Activated T-helper 1 cell treated with anti-CD3 and anti-CD28 coated beads, Interleukin-12 subunit alpha, Interleukin-12 subunit beta, Interleukin-2, Interleukin-4 antibody, amounts not matched to agents 30 ng/mL and 10 ng/mL and 1 ng/mL, durations not matched to agents 14 hours and 24 hours and 36 hours (primary cell): ENCODE measurements at regions not wholly inside any gene's neighbourhood (a gene's known extent, or its start where the extent isn't known, plus 50 kb on each side); places are given as distances from the start of the nearest gene placed in this dataset.
A peak's percentile ranks its signal among the peaks of the same experiment; 100 is the strongest.

ENCODE experiments used
- DNase-seq: peaks from one replicate; pipeline ENCODE4 v3.0.0; 2021; ENCODE audit warnings: low spot score
- H3K27ac Mint-ChIP-seq: one replicate; pipeline ENCODE4 v1.8.0; 2021; ENCODE audit warnings: mild to moderate bottlenecking, mixed read lengths
- H3K27me3 Mint-ChIP-seq: one replicate; pipeline ENCODE4 v1.8.0; 2022; ENCODE audit warnings: mild to moderate bottlenecking, moderate library complexity, mixed read lengths; ENCODE audit not compliant: insufficient read depth
- H3K36me3 Mint-ChIP-seq: one replicate; pipeline ENCODE4 v1.8.0; 2021; ENCODE audit warnings: low read depth, mixed read lengths
- H3K4me1 Mint-ChIP-seq: one replicate; pipeline ENCODE4 v1.8.0; 2021; ENCODE audit warnings: low read depth, mixed read lengths
- H3K4me3 Mint-ChIP-seq: one replicate; pipeline ENCODE4 v1.8.0; 2021; ENCODE audit warnings: mild to moderate bottlenecking, moderate library complexity, mixed read lengths
- H3K9me3 Mint-ChIP-seq: one replicate; pipeline ENCODE4 v1.8.0; 2021; ENCODE audit warnings: mixed read lengths
- intact Hi-C: fragments of 100-400 bp; cut with micrococcal nuclease; formaldehyde crosslinking; loops from one replicate; pipeline ENCODE4 v1.15.1; 2024

DNA sequence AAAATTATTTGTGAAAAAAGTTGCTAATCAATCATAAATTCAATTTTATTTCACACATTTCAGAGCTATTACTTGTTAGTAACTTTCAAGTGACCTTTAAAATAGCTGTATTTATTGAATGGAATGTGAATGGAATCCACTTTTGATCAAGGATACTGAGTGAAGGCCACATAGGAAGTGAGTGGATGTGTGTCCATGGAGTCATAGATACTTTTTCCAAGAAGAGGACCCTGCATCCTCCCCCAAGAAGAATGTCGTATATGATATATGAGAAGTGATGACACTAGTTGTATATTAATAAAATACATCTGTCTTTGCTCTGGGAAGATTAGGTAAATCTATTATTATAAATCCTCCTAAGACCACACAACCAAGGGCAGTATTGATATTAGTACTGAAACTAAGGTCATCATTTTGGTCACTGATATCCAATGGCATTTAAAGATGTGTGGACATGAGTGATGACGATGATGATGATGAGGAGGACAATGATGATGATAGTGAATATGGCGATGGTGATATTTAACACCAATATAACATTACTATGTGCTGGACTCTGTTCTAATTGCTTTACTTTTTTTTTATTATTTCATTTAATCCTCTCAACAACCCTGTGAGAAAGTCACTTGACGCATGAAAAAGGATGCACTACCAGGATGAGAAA, 493.0 kb upstream of the NR2F2 start:
- intact Hi-C loops, result loop anchor here (2.0 to 10.0 kb wide), 2 partner anchors 27 to 553 kb away; no protein-coding TSS in a partner anchor
- peaks cover 34% of the 10 kb centered on the region for H3K4me1 Mint-ChIP-seq

DNA sequence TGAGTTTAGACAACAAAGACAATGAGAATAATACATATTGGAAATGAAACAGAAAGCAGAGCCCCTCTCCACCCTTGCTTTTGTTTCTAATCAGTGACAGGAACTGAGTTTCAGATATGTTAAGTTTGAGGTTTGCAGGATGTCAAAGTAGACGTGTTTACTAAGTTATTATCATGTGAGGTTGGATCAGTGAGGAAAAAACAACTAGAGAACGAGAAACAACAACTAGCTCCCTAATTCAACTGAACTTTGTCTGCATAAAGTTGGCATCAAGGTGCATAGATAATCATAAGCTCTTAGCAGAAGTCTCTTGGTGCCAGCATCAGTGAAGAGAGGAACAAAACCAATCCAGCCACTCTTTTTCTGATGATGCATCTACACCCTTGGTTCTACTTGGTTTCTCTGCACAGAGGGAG, 491.1 kb upstream of the NR2F2 start:
- peaks cover 5% of the 10 kb centered on the region for H3K27me3 Mint-ChIP-seq
- H3K9me3 Mint-ChIP-seq, result no peaks in the 10 kb centered on the region
- intact Hi-C loops, result loop anchor here (2.0 to 10.0 kb wide), 2 partner anchors 25 to 555 kb away; no protein-coding TSS in a partner anchor
- DNase-seq, result peak; percentile 25
- H3K4me1 Mint-ChIP-seq, result peaks cover 46% of the 10 kb centered on the region
- peaks cover 5% of the 10 kb centered on the region for H3K36me3 Mint-ChIP-seq
- H3K27ac Mint-ChIP-seq, result peak overlapping the region; percentile 64
- peak overlapping the region; percentile 38 for H3K4me3 Mint-ChIP-seq

More for the DNA sequence above, 493.0 kb upstream of the NR2F2 start:
- Mint-ChIP-seq H3K27me3 (peaks cover 14% of the 10 kb centered on the region), H3K4me3 (no peak overlapping the region), H3K9me3 (no peaks in the 10 kb centered on the region), H3K36me3 (peaks cover 3% of the 10 kb centered on the region), H3K27ac (no peak overlapping the region)
- no peak for DNase-seq

DNA sequence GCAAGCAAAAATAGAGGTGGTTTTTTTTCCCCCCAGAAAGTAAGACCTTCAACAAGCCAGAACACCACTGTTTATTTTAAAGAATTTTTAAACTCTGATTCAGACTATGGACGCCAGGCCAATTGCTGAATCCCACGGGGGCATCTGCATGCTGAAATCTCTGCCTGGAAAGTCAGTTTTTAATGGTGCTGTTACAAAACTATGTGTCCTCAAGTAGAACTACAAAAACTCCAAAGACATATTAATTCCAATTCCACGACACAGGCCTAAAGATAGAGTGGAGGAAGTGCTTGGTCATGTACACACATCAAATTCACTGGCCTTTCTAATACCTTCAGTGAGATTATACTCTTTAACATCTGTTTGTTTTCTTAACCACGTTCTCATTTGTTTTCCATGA, 490.5 kb upstream of the NR2F2 start:
- Mint-ChIP-seq H3K27me3 (peaks cover 2% of the 10 kb centered on the region), H3K36me3 (peaks cover 5% of the 10 kb centered on the region), H3K27ac (peak overlapping the region; percentile 64), H3K4me1 (peaks cover 46% of the 10 kb centered on the region), H3K9me3 (no peaks in the 10 kb centered on the region), H3K4me3 (no peak overlapping the region)
- intact Hi-C loops, result no loop called here
- no peak for DNase-seq

DNA sequence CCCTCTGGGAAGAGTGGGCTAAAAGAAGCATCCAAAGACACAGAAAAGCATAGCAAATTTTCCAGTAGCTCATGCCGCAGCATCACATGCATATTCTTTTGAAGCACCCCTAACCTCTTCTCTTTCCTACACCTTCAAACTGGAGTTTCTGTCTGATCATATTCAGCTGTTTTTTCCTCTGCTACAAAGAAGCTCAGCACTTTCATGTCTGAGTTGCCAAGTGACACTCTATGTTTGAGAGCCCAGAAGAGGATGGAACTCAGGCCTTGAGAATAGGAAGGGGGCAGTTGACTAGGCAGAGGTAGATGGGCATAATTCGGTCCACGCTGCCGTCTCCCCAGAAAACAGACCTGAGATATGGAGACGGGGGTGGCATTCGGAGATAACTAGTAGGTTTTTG, 489.6 kb upstream of the NR2F2 start:
- Mint-ChIP-seq H3K27ac (peak overlapping the region; percentile 23), H3K4me3 (no peak overlapping the region), H3K36me3 (peaks cover 7% of the 10 kb centered on the region), H3K27me3 (no peaks in the 10 kb centered on the region), H3K9me3 (no peaks in the 10 kb centered on the region), H3K4me1 (peaks cover 51% of the 10 kb centered on the region)
- intact Hi-C loops, result no loop called here
- DNase-seq, result no peak

DNA sequence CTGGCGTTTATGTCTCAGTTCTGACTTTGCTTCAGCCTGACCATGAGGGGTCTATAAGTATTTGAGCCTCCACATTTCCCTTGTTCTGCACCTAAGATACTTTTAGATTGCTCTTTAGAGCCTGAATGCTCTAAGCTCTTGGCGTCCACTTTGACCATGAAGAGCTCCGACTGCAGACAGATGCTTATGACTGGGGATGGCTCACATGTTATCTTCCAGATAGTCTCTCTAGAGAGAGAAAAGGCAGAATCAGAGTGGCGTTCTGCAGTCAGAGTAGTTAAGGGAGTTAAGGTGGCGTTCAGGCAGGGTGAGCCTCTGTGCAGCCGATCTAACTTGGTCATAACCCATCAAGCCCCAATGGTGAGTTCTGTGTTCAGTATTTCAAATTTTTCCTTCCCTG, 487.9 kb upstream of the NR2F2 start:
- H3K9me3 Mint-ChIP-seq, result no peaks in the 10 kb centered on the region
- no peak overlapping the region for H3K4me3 Mint-ChIP-seq
- H3K27me3 Mint-ChIP-seq, result no peaks in the 10 kb centered on the region
- H3K36me3 Mint-ChIP-seq, result peaks cover 9% of the 10 kb centered on the region
- H3K4me1 Mint-ChIP-seq, result peaks cover 59% of the 10 kb centered on the region
- no peak for DNase-seq
- no peak overlapping the region for H3K27ac Mint-ChIP-seq
- intact Hi-C loops, result no loop called here

DNA sequence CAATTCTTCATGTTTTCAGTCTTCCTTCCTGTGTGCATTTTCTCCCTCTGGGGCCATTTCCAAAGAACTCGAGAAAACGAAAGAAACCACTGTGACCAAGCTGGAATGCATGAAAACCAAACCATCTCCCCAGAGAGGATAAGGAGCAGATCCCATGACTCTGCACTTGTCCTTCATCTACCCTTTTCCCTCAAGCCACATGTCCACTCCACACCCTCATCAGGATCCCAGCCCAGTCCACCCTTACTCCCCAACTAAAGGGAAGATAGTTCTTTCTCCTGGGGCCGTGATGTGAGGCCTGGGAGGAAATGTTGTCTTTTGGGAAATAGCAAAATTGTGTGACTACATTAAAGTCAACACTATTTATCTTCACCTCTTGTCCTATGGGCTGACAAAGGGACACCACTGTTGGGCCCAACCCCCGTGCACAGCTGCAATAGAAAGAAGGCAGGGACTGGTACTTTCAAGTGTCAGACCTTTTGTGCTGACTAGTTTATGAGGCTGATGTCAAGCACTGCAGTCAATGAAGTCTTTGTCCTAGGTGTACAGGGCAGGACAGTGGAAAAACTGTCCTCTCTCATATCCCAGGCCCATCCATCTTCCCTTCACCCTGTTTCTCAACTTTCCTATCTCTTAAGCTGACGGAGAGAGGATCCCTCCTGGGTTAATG, 487.1 kb upstream of the NR2F2 start:
- no peak for DNase-seq
- peaks cover 57% of the 10 kb centered on the region for H3K4me1 Mint-ChIP-seq
- H3K27ac Mint-ChIP-seq, result no peak overlapping the region
- H3K9me3 Mint-ChIP-seq, result no peaks in the 10 kb centered on the region
- H3K36me3 Mint-ChIP-seq, result peaks cover 9% of the 10 kb centered on the region
- H3K4me3 Mint-ChIP-seq, result no peak overlapping the region
- intact Hi-C loops, result no loop called here
- no peaks in the 10 kb centered on the region for H3K27me3 Mint-ChIP-seq

DNA sequence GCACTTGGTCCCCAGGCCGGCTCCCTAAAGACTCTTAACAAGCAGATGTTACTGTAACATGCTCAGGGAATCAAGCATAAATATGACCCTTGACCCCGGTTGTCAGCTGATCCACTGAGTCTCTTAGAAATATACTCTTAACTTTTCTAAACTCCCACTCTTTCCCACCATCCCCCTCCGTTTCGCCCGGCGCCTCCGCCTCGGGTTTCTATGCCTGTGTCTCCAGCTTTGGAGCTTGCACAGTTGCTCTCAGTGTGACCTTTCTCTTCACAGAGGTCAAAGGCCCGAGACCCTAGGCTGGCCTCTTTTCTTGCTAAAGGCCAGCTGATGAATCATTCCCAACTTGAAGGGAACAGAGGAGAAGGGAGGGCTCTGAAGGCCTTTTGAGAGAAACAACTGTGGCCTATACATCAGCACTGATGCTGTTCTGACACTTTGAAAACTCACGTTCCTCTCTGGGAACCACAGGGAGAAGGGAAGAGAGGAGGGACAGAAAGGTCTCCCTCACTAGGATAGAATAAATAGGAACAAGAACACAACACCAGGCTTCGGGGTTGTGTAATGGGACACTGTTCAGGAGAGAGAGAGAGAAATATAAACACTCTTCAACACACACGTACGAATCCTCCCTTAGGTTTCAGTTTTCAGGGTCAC, 484.5 kb upstream of the NR2F2 start:
- Mint-ChIP-seq H3K4me1 (peaks cover 31% of the 10 kb centered on the region), H3K27me3 (peaks cover 12% of the 10 kb centered on the region), H3K27ac (no peak overlapping the region)

DNA sequence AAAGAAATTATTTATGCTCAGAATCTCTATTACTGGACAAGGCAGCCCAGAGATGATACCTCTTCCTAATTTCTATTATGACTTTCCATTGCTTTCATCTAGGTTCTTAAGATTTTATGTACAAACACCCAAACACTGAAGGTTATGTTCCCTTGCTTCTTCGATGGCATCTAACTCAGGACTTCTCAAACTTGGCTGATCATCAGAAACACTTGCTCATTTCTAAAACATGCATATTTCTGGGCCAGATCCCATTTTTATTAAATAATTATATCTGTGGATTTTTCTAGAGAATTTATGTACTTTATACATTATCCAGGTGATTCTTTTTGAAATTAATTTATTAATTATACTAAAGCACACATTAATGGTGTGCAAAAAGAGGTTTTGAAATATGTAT, 482.4 kb upstream of the NR2F2 start:
- H3K9me3 Mint-ChIP-seq, result no peaks in the 10 kb centered on the region
- H3K27me3 Mint-ChIP-seq, result peaks cover 15% of the 10 kb centered on the region
- intact Hi-C loops, result no loop called here
- DNase-seq, result no peak
- peaks cover 5% of the 10 kb centered on the region for H3K36me3 Mint-ChIP-seq
- peaks cover 19% of the 10 kb centered on the region for H3K4me1 Mint-ChIP-seq
- H3K4me3 Mint-ChIP-seq, result no peak overlapping the region
- H3K27ac Mint-ChIP-seq, result no peak overlapping the region

More for the DNA sequence above, 484.5 kb upstream of the NR2F2 start:
- no peak for DNase-seq
- H3K36me3 Mint-ChIP-seq, result peaks cover 9% of the 10 kb centered on the region
- H3K4me3 Mint-ChIP-seq, result no peak overlapping the region
- H3K9me3 Mint-ChIP-seq, result no peaks in the 10 kb centered on the region
- intact Hi-C loops, result no loop called here

DNA sequence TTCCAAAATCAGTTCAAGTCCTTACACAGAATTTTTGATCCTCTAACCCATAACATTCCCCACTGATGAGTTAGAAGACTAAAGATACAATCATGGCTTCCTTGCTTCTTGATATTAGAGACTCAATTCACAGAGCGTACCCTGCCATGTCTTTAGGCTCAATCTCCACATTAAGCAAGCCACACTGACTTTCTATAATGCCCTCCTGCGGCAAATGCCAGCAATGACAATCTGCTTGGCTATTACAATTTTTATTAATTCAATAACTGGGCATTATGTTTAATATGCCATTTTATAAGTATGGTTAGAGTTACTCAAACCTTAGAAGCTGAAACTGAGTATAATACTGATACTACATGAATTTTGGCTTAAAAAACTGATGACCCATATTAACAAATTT, 479.7 kb upstream of the NR2F2 start:
- DNase-seq, result no peak
- H3K27me3 Mint-ChIP-seq, result peaks cover 26% of the 10 kb centered on the region
- H3K27ac Mint-ChIP-seq, result no peak overlapping the region
- H3K9me3 Mint-ChIP-seq, result no peaks in the 10 kb centered on the region
- peaks cover 9% of the 10 kb centered on the region for H3K4me1 Mint-ChIP-seq
- no peak overlapping the region for H3K4me3 Mint-ChIP-seq
- intact Hi-C loops, result no loop called here
- peaks cover 1% of the 10 kb centered on the region for H3K36me3 Mint-ChIP-seq

DNA sequence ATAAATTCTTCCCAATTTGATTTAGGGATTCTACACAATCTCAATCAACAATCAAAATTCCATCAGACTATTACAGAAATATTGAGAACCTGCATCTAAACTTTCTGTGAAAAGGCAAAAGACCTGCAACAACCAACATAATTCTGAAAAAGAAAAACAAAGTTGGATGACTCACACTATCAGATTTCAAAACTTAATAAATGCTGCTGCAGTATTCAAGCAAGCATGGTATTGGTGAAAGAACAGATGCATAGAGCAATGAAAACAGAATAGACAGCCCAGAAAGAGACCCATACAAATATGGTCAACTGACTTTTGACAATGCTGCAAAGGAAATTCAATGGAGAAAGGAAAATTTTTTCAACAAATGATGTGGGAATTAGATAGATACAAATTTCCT, 477.1 kb upstream of the NR2F2 start:
- Mint-ChIP-seq H3K27ac (no peak overlapping the region), H3K4me3 (no peak overlapping the region), H3K4me1 (no peaks in the 10 kb centered on the region), H3K36me3 (no peaks in the 10 kb centered on the region), H3K27me3 (peaks cover 42% of the 10 kb centered on the region), H3K9me3 (no peaks in the 10 kb centered on the region)
- intact Hi-C loops, result no loop called here
- DNase-seq, result no peak

DNA sequence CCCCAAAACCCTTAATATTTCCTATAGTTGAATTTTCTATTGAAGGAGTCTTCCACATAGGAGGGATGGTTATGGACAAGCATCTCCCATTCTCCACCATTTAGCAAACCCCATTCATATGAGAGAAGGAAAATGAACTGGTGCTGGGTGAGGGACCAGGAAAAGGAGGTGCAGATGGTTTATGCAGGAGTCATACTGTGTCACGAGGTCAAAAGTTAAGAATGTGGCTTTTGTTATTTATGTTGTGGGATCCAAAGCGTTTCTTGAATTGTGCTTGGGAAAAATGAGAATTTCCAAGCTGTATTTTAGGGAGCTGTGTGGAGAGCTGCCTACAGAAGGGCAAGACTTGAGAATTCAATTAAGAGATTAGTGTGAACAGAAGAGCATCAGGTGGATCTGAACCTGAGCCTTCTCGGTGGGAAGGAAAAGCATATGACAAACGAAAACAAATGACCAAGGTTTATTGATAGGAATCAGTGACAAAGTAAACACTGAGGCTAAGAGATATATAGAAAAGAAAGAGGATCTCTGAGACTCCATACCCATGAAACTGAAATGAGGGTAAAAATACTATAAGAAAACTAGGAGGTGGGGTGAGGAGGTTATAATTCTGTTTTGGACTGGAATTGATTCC, 473.3 kb upstream of the NR2F2 start:
- H3K9me3 Mint-ChIP-seq, result no peaks in the 10 kb centered on the region
- H3K27ac Mint-ChIP-seq, result no peak overlapping the region
- intact Hi-C loops, result no loop called here
- H3K4me3 Mint-ChIP-seq, result no peak overlapping the region
- no peak for DNase-seq
- H3K4me1 Mint-ChIP-seq, result no peaks in the 10 kb centered on the region
- no peaks in the 10 kb centered on the region for H3K36me3 Mint-ChIP-seq
- H3K27me3 Mint-ChIP-seq, result peaks cover 46% of the 10 kb centered on the region

DNA sequence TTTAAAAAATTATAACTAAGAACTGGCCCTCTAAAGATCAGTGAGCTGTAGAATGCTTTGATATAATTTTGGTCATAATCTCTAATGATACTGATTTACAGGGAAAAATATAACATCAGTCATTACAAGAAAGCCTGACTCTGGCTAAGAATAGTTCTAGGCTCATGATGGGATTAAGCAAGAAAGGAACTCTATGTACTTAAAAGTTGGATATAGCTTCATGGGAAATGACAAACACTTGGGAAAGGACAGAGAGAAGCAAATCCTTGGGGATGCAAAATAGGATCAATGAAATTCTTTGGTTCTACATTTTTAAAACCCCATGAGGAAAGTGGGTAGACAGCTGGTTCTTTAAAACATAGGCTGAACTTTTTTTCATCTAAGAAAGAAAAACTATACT, 472.7 kb upstream of the NR2F2 start:
- H3K9me3 Mint-ChIP-seq, result no peaks in the 10 kb centered on the region
- no peak for DNase-seq
- H3K27me3 Mint-ChIP-seq, result peaks cover 49% of the 10 kb centered on the region
- no peak overlapping the region for H3K4me3 Mint-ChIP-seq
- H3K27ac Mint-ChIP-seq, result no peak overlapping the region
- no peaks in the 10 kb centered on the region for H3K4me1 Mint-ChIP-seq
- no peaks in the 10 kb centered on the region for H3K36me3 Mint-ChIP-seq
- intact Hi-C loops, result no loop called here

DNA sequence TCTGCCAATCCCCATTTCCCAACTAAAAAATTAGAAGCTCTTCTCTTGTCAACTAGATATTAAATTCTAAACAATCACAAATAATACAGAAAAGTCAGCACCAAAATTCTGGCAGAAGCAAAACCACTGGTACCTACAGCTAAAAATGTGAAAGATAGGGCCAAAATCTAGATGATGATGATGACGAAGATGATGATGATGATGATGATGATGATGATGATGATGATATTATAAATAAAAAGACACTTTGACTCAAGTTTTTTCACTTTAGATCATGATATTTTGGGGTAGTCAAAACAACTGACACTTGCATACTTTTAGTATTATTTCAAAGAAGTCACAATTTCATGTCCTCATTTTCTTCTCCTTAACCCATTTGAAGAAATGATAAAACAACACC, 470.1 kb upstream of the NR2F2 start:
- intact Hi-C loops, result no loop called here
- no peaks in the 10 kb centered on the region for H3K9me3 Mint-ChIP-seq
- no peak overlapping the region for H3K4me3 Mint-ChIP-seq
- peaks cover 11% of the 10 kb centered on the region for H3K4me1 Mint-ChIP-seq
- peaks cover 42% of the 10 kb centered on the region for H3K27me3 Mint-ChIP-seq
- no peaks in the 10 kb centered on the region for H3K36me3 Mint-ChIP-seq
- H3K27ac Mint-ChIP-seq, result no peak overlapping the region
- no peak for DNase-seq
